Gastroesophageal sphincter (tissue), 3 donors: ENCODE measurements at regions not wholly inside any gene's neighbourhood (a gene's known extent, or its start where the extent isn't known, plus 50 kb on each side); places are given as distances from the start of the nearest gene placed in this dataset.

Experiments
- EP300 ChIP-seq: sonication (generic); formaldehyde crosslinking; IDR thresholded peaks from one replicate; pipeline ENCODE4 v1.6.1; 2017; ENCODE audit warnings: antibody characterized with exemption, mild to moderate bottlenecking
- TF ChIP-seq, protein P1 (sequence below), 4 experiments: fragments of 200-600 bp in 2 of 4; fragments of 450-650 bp in 2 of 4; sonication (generic) in 1 of 4; IDR thresholded peaks; one replicate each; pipeline ENCODE4 v1.5.1; 2017 to 2019; ENCODE audit warnings: antibody characterized with exemption in 4 of 4, mild to moderate bottlenecking in 2 of 4, moderate library complexity in 2 of 4

DNA sequence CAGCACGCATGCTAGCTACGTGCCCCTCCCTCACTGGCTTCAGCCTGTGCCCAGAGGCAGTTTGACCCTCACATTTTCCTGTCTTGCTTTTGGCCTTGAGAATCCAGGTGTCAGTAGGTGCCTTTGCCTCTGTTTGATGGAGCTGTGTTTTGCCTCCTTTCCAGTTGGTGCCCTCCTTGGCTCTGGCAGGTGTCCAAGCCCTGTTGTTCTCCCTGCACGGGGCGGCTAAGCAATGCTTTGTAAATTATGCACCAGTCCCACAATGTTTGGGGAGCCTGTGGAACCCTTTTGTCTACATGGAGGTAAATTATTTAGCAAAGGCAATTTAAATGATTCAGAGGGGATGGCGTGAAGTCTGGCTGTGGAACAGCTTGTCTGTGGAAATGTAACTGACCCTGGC is 202.9 kb upstream of the BOD1L1 start:
- TF ChIP-seq EP300, result no peak
- TF ChIP-seq, protein P1, sequence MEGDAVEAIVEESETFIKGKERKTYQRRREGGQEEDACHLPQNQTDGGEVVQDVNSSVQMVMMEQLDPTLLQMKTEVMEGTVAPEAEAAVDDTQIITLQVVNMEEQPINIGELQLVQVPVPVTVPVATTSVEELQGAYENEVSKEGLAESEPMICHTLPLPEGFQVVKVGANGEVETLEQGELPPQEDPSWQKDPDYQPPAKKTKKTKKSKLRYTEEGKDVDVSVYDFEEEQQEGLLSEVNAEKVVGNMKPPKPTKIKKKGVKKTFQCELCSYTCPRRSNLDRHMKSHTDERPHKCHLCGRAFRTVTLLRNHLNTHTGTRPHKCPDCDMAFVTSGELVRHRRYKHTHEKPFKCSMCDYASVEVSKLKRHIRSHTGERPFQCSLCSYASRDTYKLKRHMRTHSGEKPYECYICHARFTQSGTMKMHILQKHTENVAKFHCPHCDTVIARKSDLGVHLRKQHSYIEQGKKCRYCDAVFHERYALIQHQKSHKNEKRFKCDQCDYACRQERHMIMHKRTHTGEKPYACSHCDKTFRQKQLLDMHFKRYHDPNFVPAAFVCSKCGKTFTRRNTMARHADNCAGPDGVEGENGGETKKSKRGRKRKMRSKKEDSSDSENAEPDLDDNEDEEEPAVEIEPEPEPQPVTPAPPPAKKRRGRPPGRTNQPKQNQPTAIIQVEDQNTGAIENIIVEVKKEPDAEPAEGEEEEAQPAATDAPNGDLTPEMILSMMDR (IDR thresholded peaks at IDR 0.05), result no peak
